Adrenal gland (tissue), 9 donors: ENCODE measurements at regions not wholly inside any gene's neighbourhood (a gene's known extent, or its start where the extent isn't known, plus 50 kb on each side); places are given as distances from the start of the nearest gene placed in this dataset.

Source experiments
- DNase-seq, 7 donors: peaks; one replicate each; pipeline ENCODE4 v3.0.0-alpha.2; 2019 to 2020
- H3K27ac ChIP-seq, 5 donors: fragments of 200-600 bp; sonication (generic) in 4 of 5; 1 replicate in 3 of 5; 2 replicates in 2 of 5; pipeline versions ENCODE4 v1.5.1 to v1.8.0; 2016 to 2020; ENCODE audit warnings: mild to moderate bottlenecking in 1 of 5
- H3K27me3 ChIP-seq: fragments of 200-600 bp; 2 replicates; pipeline ENCODE4 v1.8.0; 2021
- H3K36me3 ChIP-seq, 2 donors: fragments of 200-600 bp; replicated peaks in 1 of 2; 1 replicate in 1 of 2; 2 replicates in 1 of 2; pipeline versions ENCODE4 v1.5.1 to v1.8.0; 2018 to 2022
- H3K4me1 ChIP-seq, 2 donors: fragments of 200-600 bp; replicated peaks in 1 of 2; 1 replicate in 1 of 2; 2 replicates in 1 of 2; pipeline versions ENCODE4 v1.5.1 to v1.8.0; 2018 to 2021
- H3K4me3 ChIP-seq, 4 donors: fragments of 200-600 bp; sonication (generic) in 3 of 4; one replicate each; pipeline ENCODE4 v1.5.1; 2016 to 2018
- H3K9me3 ChIP-seq, 3 donors: fragments of 200-600 bp; sonication (generic) in 1 of 3; replicated peaks in 1 of 3; 1 replicate in 2 of 3; 2 replicates in 1 of 3; pipeline versions ENCODE4 v1.5.1 to v1.8.0; 2016 to 2021
- POLR2A ChIP-seq, 2 donors: fragments of 450-650 bp; IDR thresholded peaks; one replicate each; pipeline ENCODE4 v1.6.1; 2017; ENCODE audit warnings: antibody characterized with exemption in 2 of 2, mild to moderate bottlenecking in 2 of 2, moderate library complexity in 1 of 2
- whole genome bisulfite sequencing, 4 donors: extraction: QIAGEN DNeasy Blood & Tissue Kit in 2 of 4; methylation state at CpG; one replicate each; pipeline versions ENCODE4 v1.1.5 to v1.1.7; 2013 to 2017; 5-methylcytosine and 5-hydroxymethylcytosine counted together
- intact Hi-C, 2 donors: fragments of 100-400 bp; cut with DNase I; formaldehyde crosslinking; loops; one replicate each; pipeline versions ENCODE4 v1.14.1 to v1.15.0; 2022 to 2023
- TF ChIP-seq, protein P1 (sequence below), 6 experiments: fragments of 450-650 bp in 4 of 6; fragments of 200-600 bp in 2 of 6; sonication (generic) in 1 of 6; IDR thresholded peaks; 1 replicate in 5 of 6; 2 replicates in 1 of 6; pipeline versions ENCODE4 v1.5.1 to v1.8.0; 2016 to 2021; ENCODE audit warnings: antibody characterized with exemption in 6 of 6, mild to moderate bottlenecking in 2 of 6, moderate library complexity in 1 of 6
- donor health status: healthy with polysubstance abuse.
- donor health status: Bipolar disorder and iron deficiency.
- donor health status: DM: yes; HTN: yes; CAD: no.
- donor health status: DM: no; HTN: no; CAD: no.
- donor health status: DM: no; HTN: no; CAD: no.

DNA sequence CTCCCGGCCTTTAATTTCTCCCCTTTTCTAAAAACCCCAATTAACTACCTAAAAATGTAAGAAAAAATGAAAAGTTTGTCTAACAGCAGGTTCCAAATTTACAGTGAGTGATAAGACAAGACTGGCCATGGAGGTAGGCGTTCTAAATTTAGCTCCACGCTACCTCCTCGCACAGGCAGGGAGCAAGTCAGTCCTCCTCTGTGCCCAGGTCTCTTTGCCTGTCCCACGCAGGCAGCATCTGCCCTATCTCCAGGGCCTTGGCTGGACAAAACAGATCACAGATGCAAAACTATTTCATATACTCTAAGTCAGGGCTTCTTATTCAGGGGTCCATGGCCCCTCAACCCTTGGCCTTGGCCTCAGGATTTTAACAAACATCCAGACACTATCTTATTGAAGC is 98.0 kb upstream of the JARID2 start:
- TF ChIP-seq, protein P1, sequence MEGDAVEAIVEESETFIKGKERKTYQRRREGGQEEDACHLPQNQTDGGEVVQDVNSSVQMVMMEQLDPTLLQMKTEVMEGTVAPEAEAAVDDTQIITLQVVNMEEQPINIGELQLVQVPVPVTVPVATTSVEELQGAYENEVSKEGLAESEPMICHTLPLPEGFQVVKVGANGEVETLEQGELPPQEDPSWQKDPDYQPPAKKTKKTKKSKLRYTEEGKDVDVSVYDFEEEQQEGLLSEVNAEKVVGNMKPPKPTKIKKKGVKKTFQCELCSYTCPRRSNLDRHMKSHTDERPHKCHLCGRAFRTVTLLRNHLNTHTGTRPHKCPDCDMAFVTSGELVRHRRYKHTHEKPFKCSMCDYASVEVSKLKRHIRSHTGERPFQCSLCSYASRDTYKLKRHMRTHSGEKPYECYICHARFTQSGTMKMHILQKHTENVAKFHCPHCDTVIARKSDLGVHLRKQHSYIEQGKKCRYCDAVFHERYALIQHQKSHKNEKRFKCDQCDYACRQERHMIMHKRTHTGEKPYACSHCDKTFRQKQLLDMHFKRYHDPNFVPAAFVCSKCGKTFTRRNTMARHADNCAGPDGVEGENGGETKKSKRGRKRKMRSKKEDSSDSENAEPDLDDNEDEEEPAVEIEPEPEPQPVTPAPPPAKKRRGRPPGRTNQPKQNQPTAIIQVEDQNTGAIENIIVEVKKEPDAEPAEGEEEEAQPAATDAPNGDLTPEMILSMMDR (IDR thresholded peaks at IDR 0.05): no peak
- TF ChIP-seq POLR2A (IDR thresholded peaks at IDR 0.05): no peak
- Histone ChIP-seq H3K27me3 (peaks cover 4% of the 10 kb centered on the region), H3K4me3 (no peak overlapping the region), H3K27ac (no peak overlapping the region), H3K9me3 (no peaks in the 10 kb centered on the region), H3K4me1 (no peaks in the 10 kb centered on the region), H3K36me3 (no peaks in the 10 kb centered on the region)
- DNase-seq: no peak
- 83 to 91% (median 83%) methylated on average over 5 of the region's 5 CpGs for WGBS, 4 donors
- intact Hi-C loops: no loop called here

DNA sequence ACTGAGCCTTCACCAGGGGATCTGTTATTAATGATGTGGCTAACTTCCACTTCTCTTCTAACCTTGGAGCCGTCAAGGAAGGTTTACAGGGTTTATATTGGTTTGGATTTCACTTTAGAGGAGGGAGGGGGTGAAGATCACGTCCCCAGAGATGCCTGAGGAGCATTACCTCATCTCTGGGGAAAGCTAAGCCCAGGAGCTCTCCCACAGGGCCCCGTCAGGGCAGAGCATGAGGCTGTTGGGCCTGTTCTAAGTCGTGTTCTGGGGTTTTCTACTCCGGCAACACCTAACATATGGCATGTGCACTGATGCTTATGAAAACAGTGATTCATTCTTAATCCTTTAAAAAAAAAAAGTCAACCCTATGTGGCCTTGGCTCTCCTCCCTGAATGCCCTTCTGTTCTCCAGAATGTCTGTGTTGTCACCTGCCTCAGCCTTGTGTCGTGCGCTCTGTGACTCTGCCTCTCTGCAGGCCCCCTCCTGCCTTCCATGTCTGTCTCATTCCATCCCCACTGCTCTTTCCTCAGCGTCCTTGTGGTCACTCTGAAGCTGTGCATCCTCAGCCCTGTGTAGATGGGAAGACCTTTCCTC is 97.4 kb upstream of the JARID2 start:
- Histone ChIP-seq H3K27ac (no peak overlapping the region), H3K9me3 (no peaks in the 10 kb centered on the region), H3K36me3 (no peaks in the 10 kb centered on the region), H3K27me3 (peaks cover 4% of the 10 kb centered on the region), H3K4me1 (no peaks in the 10 kb centered on the region), H3K4me3 (no peak overlapping the region)
- peak in 1 of 7 donors; percentile 6 for DNase-seq
- 45 to 55% (median 47%) methylated on average over 7 to 8 of the region's 8 CpGs for WGBS, 4 donors
- TF ChIP-seq, protein P1 (IDR thresholded peaks at IDR 0.05): no peak
- TF ChIP-seq POLR2A (IDR thresholded peaks at IDR 0.05): no peak
- intact Hi-C loops: no loop called here

DNA sequence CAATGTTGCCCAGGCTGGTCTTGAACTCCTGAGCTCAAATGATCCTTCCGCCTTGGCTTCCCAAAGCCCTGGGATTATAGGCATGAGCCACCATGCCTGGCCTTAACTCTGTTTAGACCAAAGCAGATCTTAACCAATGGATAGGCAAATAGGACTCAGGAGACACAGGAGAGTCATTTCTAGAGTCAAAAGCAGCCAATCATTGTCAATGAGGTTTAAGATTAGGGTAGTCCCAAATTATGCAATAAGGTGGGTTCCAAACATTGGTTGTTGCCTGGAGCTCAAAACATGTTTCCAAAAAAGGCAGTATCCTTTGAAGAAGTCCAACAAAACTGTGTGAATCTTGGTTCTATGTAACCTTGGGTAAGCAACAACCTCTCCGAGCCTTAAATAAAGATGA is 95.7 kb upstream of the JARID2 start:
- 91 to 100% (median 94%) methylated on average over 2 of the region's 2 CpGs for WGBS, 4 donors
- Histone ChIP-seq H3K4me3 (no peak overlapping the region), H3K27me3 (no peaks in the 10 kb centered on the region), H3K27ac (no peak overlapping the region), H3K9me3 (no peaks in the 10 kb centered on the region), H3K4me1 (no peaks in the 10 kb centered on the region), H3K36me3 (no peaks in the 10 kb centered on the region)
- intact Hi-C loops: no loop called here
- no peak for TF ChIP-seq POLR2A (IDR thresholded peaks at IDR 0.05)
- TF ChIP-seq, protein P1 (IDR thresholded peaks at IDR 0.05): no peak
- DNase-seq: no peak

DNA sequence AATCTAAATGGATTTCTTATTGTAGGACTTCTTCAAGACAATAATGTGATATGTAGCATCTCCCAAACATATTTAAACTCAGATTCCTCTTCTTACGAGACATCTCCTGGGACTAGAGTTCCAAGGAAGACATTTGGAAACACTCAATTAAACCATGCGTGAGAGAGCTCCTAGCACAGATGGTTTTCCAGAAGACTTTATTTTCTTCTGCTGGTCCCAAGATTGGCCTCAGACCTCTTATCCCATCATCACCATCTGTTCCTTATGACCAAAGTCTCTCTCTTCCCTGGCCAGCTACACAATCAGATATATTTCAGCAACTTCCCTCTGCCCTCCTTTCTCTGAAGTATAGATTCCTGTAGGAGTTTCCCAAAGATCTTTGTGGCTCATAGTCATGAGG is 93.2 kb upstream of the JARID2 start:
- DNase-seq: no peak
- TF ChIP-seq, protein P1 (IDR thresholded peaks at IDR 0.05): no peak
- no peak for TF ChIP-seq POLR2A (IDR thresholded peaks at IDR 0.05)
- Histone ChIP-seq H3K4me1 (no peaks in the 10 kb centered on the region), H3K27me3 (no peaks in the 10 kb centered on the region), H3K9me3 (no peaks in the 10 kb centered on the region), H3K36me3 (no peaks in the 10 kb centered on the region), H3K4me3 (no peak overlapping the region), H3K27ac (no peak overlapping the region)
- 84 to 91% (median 88%) methylated on average over 2 of the region's 2 CpGs for WGBS, 4 donors
- intact Hi-C loops: no loop called here
